ENCODE measurements at regions not wholly inside any gene's neighbourhood (a gene's known extent, or its start where the extent isn't known, plus 50 kb on each side); places are given as distances from the start of the nearest gene placed in this dataset.

DNA sequence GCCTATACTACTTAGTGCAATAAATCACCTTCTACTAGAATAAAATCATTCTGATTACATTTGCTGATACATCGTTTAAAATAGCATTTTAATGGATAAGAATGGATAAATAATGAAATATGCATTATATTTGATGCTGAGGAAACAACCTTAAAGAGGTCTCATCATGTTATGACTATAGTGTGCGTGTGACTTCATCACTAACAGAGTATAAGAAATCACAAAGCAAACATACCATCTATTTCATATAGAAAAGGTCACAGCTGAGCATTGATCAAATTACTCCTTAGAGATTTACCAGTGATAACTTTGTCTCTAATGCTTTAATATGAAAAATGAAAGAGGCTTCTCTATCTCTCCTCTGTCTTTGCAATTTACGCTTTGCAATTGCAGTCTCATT is 1620.3 kb upstream of the SLC10A2 start:
- Histone ChIP-seq H3K4me3 (replicated peaks in 1 of 4; ENCODE audit: control extremely low read depth in 1 of 4, insufficient read depth in 1 of 4, low read depth in 3 of 4, low read length in 4 of 4) (no peak overlapping the region), H2AFZ (ENCODE audit: low read length) (no peak overlapping the region), H3K27me3 (ENCODE audit: control insufficient read depth, insufficient read depth, low read length) (no peaks in the 10 kb centered on the region), H3K4me1 (ENCODE audit: control insufficient read depth, extremely low read depth, insufficient read depth, low read length) (no peaks in the 10 kb centered on the region), H4K20me1 (ENCODE audit: control insufficient read depth, extremely low read depth, insufficient read depth, low read length) (no peaks in the 10 kb centered on the region), H3K9me3 (ENCODE audit: control insufficient read depth, insufficient read depth, low read depth, low read length) (no peaks in the 10 kb centered on the region), H3K27ac (ENCODE audit: insufficient read depth, low read length) (no peak overlapping the region), H3K4me2 (ENCODE audit: extremely low read depth, insufficient read depth, low read length) (no peak overlapping the region), H3K9ac (ENCODE audit: insufficient read depth, low read length) (no peak overlapping the region), H3K79me2 (ENCODE audit: control insufficient read depth, insufficient read depth, low read length) (no peaks in the 10 kb centered on the region), H3K36me3 (ENCODE audit: control insufficient read depth, insufficient read depth, low read length) (no peaks in the 10 kb centered on the region)
- DNase-seq (ENCODE audit: low read depth in 2 of 2): no peak
- TF ChIP-seq EZH2 (IDR thresholded peaks at IDR 0.05; ENCODE audit: low read length, missing control alignments): no peak
- TF ChIP-seq, protein P1, sequence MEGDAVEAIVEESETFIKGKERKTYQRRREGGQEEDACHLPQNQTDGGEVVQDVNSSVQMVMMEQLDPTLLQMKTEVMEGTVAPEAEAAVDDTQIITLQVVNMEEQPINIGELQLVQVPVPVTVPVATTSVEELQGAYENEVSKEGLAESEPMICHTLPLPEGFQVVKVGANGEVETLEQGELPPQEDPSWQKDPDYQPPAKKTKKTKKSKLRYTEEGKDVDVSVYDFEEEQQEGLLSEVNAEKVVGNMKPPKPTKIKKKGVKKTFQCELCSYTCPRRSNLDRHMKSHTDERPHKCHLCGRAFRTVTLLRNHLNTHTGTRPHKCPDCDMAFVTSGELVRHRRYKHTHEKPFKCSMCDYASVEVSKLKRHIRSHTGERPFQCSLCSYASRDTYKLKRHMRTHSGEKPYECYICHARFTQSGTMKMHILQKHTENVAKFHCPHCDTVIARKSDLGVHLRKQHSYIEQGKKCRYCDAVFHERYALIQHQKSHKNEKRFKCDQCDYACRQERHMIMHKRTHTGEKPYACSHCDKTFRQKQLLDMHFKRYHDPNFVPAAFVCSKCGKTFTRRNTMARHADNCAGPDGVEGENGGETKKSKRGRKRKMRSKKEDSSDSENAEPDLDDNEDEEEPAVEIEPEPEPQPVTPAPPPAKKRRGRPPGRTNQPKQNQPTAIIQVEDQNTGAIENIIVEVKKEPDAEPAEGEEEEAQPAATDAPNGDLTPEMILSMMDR (conservative IDR thresholded peaks at IDR 0.05 in 1 of 2, IDR thresholded peaks at IDR 0.05 in 1 of 2; ENCODE audit: low read depth in 1 of 2, low read length in 2 of 2): no peak

DNA sequence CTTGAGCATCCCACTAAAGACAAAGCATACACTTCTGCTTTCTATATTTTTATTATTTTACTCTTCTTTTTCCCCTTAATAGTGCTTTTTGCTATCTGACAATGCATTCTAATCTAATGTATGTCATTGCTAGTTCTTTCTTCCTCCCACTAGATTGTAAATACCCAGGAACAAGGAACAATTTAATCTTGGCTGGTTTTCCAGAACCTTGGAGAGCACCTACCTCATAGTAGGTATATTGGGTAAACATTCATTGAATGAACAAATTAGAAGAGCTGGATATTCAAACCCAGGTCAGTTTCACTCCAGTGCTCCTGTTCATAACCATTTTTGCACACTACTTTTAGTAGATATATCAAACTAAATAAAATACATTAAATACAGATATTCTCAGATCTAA is 1617.6 kb upstream of the SLC10A2 start:
- Histone ChIP-seq H3K9ac (ENCODE audit: insufficient read depth, low read length) (no peak overlapping the region), H3K4me3 (replicated peaks in 1 of 4; ENCODE audit: control extremely low read depth in 1 of 4, insufficient read depth in 1 of 4, low read depth in 3 of 4, low read length in 4 of 4) (no peak overlapping the region), H3K27ac (ENCODE audit: insufficient read depth, low read length) (no peak overlapping the region), H3K4me2 (ENCODE audit: extremely low read depth, insufficient read depth, low read length) (no peak overlapping the region), H3K36me3 (ENCODE audit: control insufficient read depth, insufficient read depth, low read length) (no peaks in the 10 kb centered on the region), H3K9me3 (ENCODE audit: control insufficient read depth, insufficient read depth, low read depth, low read length) (no peaks in the 10 kb centered on the region), H3K79me2 (ENCODE audit: control insufficient read depth, insufficient read depth, low read length) (no peaks in the 10 kb centered on the region), H4K20me1 (ENCODE audit: control insufficient read depth, extremely low read depth, insufficient read depth, low read length) (no peaks in the 10 kb centered on the region), H3K4me1 (ENCODE audit: control insufficient read depth, extremely low read depth, insufficient read depth, low read length) (no peaks in the 10 kb centered on the region), H3K27me3 (ENCODE audit: control insufficient read depth, insufficient read depth, low read length) (no peaks in the 10 kb centered on the region), H2AFZ (ENCODE audit: low read length) (no peak overlapping the region)
- DNase-seq (ENCODE audit: low read depth in 2 of 2): no peak
- TF ChIP-seq EZH2 (IDR thresholded peaks at IDR 0.05; ENCODE audit: low read length, missing control alignments): no peak
- TF ChIP-seq, protein P1 (conservative IDR thresholded peaks at IDR 0.05 in 1 of 2, IDR thresholded peaks at IDR 0.05 in 1 of 2; ENCODE audit: low read depth in 1 of 2, low read length in 2 of 2): no peak

DNA sequence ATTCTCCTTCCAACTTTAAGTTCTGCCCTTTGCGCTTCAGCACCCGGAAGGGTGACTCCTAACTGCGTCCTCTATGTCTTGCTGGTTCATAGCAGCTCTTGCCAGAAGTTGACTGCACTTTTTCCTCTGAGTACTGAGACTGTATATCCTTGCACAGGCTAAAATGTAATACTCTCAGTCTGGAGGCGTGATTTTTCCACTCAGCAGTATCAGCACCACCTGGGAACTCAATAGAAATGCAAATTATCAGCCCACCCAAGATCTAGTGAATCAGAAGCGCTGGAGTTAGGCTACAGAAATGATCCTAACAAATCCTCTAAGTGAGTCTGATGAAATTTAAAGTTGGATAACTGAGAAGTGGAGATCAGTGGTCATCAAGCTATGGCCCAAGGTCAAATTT is 1611.9 kb upstream of the SLC10A2 start:
- H3K4me3 ChIP-seq (replicated peaks in 1 of 4; ENCODE audit: control extremely low read depth in 1 of 4, insufficient read depth in 1 of 4, low read depth in 3 of 4, low read length in 4 of 4): no peak overlapping the region
- H3K27ac ChIP-seq (ENCODE audit: insufficient read depth, low read length): no peak overlapping the region
- no peak overlapping the region for H3K4me2 ChIP-seq (ENCODE audit: extremely low read depth, insufficient read depth, low read length)
- H3K27me3 ChIP-seq (ENCODE audit: control insufficient read depth, insufficient read depth, low read length): no peaks in the 10 kb centered on the region
- no peak overlapping the region for H2AFZ ChIP-seq (ENCODE audit: low read length)
- no peak for TF ChIP-seq EZH2 (IDR thresholded peaks at IDR 0.05; ENCODE audit: low read length, missing control alignments)
- TF ChIP-seq, protein P1 (conservative IDR thresholded peaks at IDR 0.05 in 1 of 2, IDR thresholded peaks at IDR 0.05 in 1 of 2; ENCODE audit: low read depth in 1 of 2, low read length in 2 of 2): no peak
- no peaks in the 10 kb centered on the region for H3K36me3 ChIP-seq (ENCODE audit: control insufficient read depth, insufficient read depth, low read length)
- H3K4me1 ChIP-seq (ENCODE audit: control insufficient read depth, extremely low read depth, insufficient read depth, low read length): no peaks in the 10 kb centered on the region
- H3K9me3 ChIP-seq (ENCODE audit: control insufficient read depth, insufficient read depth, low read depth, low read length): no peaks in the 10 kb centered on the region
- no peak for DNase-seq (ENCODE audit: low read depth in 2 of 2)
- no peaks in the 10 kb centered on the region for H3K79me2 ChIP-seq (ENCODE audit: control insufficient read depth, insufficient read depth, low read length)
- no peak overlapping the region for H3K9ac ChIP-seq (ENCODE audit: insufficient read depth, low read length)
- no peaks in the 10 kb centered on the region for H4K20me1 ChIP-seq (ENCODE audit: control insufficient read depth, extremely low read depth, insufficient read depth, low read length)
